ENCODE measurements at regions not wholly inside any gene's neighbourhood (a gene's known extent, or its start where the extent isn't known, plus 50 kb on each side); places are given as distances from the start of the nearest gene placed in this dataset.

DNA sequence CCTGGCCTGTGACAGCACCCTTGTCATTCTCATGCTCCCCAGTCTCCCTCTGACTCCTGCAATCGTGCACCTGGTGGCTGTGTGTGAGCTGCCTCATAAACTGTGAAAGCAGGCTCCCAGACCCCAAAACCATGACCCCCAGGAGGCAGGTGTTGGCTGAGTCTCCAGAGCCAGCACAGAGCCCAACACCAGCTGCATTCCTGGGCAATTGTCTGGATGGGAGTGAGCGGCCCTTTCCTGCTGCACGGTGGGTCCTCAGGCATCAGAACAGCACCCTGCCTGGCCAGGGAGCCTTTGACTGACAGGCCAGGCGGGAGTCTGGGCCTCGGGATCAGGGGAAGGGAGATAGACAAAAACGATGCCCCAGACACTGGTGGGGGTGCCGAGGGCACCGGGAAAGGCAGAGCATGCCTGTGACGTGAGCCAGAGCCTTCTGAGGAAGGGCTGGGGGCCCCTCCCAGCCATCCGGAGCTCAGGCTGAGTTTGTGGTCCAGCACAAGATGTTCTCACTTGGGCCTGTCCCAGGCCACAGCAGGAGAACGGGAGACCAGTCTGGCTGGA is 135.1 kb upstream of the GPC1 start:
- Histone ChIP-seq H3K36me3 (replicated peaks in 1 of 2; ENCODE audit: control insufficient read depth in 1 of 2, insufficient read depth in 2 of 2, low read length in 2 of 2) (no peaks in the 10 kb centered on the region), H3K4me3 (replicated peaks in 1 of 3; ENCODE audit: low read depth in 2 of 3, low read length in 3 of 3) (no peak overlapping the region), H2AFZ (ENCODE audit: insufficient read depth, low read depth, low read length, poor library complexity, severe bottlenecking) (no peak overlapping the region), H4K20me1 (ENCODE audit: insufficient read depth, low read length) (no peaks in the 10 kb centered on the region), H3K27ac (ENCODE audit: low read depth in 1 of 2, low read length in 2 of 2) (no peak overlapping the region), H3K9ac (ENCODE audit: insufficient read depth, low read length, poor library complexity, severe bottlenecking) (no peak overlapping the region), H3K9me3 (replicated peaks in 1 of 2; ENCODE audit: control insufficient read depth in 1 of 2, insufficient read depth in 1 of 2, low read length in 2 of 2) (no peaks in the 10 kb centered on the region), H3K79me2 (ENCODE audit: insufficient read depth, low read length) (no peaks in the 10 kb centered on the region), H3K4me1 (ENCODE audit: control insufficient read depth in 1 of 2, insufficient read depth in 2 of 2, low read length in 2 of 2) (no peaks in the 10 kb centered on the region), H3K27me3 (ENCODE audit: control insufficient read depth in 2 of 2, insufficient read depth in 2 of 2, low read length in 2 of 2) (no peaks in the 10 kb centered on the region), H3K4me2 (replicated peaks; ENCODE audit: extremely low read depth, low read length, poor library complexity, severe bottlenecking) (no peak overlapping the region)
- 64% methylated on average over 11 of the region's 11 CpGs for WGBS (ENCODE audit: insufficient coverage)
- no peaks in the 10 kb centered on the region for H3K9me3 Mint-ChIP-seq
- DNase-seq, result no peak
- H3K4me1 Mint-ChIP-seq, result no peaks in the 10 kb centered on the region
- H3K36me3 Mint-ChIP-seq, result no peaks in the 10 kb centered on the region
- no peak overlapping the region for H3K4me3 Mint-ChIP-seq
- TF ChIP-seq, protein P1, sequence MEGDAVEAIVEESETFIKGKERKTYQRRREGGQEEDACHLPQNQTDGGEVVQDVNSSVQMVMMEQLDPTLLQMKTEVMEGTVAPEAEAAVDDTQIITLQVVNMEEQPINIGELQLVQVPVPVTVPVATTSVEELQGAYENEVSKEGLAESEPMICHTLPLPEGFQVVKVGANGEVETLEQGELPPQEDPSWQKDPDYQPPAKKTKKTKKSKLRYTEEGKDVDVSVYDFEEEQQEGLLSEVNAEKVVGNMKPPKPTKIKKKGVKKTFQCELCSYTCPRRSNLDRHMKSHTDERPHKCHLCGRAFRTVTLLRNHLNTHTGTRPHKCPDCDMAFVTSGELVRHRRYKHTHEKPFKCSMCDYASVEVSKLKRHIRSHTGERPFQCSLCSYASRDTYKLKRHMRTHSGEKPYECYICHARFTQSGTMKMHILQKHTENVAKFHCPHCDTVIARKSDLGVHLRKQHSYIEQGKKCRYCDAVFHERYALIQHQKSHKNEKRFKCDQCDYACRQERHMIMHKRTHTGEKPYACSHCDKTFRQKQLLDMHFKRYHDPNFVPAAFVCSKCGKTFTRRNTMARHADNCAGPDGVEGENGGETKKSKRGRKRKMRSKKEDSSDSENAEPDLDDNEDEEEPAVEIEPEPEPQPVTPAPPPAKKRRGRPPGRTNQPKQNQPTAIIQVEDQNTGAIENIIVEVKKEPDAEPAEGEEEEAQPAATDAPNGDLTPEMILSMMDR (IDR thresholded peaks at IDR 0.05), result no peak
- no peak overlapping the region for H3K27ac Mint-ChIP-seq
- H3K27me3 Mint-ChIP-seq (ENCODE audit: low read depth in 3 of 3), result peaks cover 9 to 14% (median 13%) of the 10 kb centered on the region in 3 donors
- intact Hi-C loops (cut with micrococcal nuclease), result no loop called here

DNA sequence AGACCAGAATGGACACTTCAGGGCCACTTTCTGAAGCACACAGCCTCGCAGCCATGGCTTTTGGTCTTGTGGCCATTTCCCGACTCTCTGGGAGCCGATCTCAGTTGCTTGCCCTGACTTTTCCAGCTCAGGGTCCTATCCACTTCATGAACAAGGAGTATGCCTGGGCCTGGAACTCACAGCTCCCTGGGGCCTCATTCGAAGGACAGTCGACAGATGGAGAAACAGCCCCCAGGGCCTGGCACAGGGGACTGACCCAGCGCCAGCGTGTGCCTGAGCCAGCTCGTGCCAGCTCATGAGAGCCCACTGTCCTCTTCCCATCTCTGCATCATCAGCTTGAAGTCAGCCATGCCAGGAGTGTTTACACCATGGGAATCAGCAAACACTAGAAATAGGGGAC is 134.6 kb upstream of the GPC1 start:
- intact Hi-C loops (cut with micrococcal nuclease), result no loop called here
- Histone ChIP-seq H3K9me3 (replicated peaks in 1 of 2; ENCODE audit: control insufficient read depth in 1 of 2, insufficient read depth in 1 of 2, low read length in 2 of 2) (no peaks in the 10 kb centered on the region), H3K9ac (ENCODE audit: insufficient read depth, low read length, poor library complexity, severe bottlenecking) (no peak overlapping the region), H4K20me1 (ENCODE audit: insufficient read depth, low read length) (no peaks in the 10 kb centered on the region), H3K36me3 (replicated peaks in 1 of 2; ENCODE audit: control insufficient read depth in 1 of 2, insufficient read depth in 2 of 2, low read length in 2 of 2) (no peaks in the 10 kb centered on the region), H3K27me3 (ENCODE audit: control insufficient read depth in 2 of 2, insufficient read depth in 2 of 2, low read length in 2 of 2) (no peaks in the 10 kb centered on the region), H3K4me2 (replicated peaks; ENCODE audit: extremely low read depth, low read length, poor library complexity, severe bottlenecking) (no peak overlapping the region), H3K27ac (ENCODE audit: low read depth in 1 of 2, low read length in 2 of 2) (no peak overlapping the region), H3K4me1 (ENCODE audit: control insufficient read depth in 1 of 2, insufficient read depth in 2 of 2, low read length in 2 of 2) (no peaks in the 10 kb centered on the region), H3K79me2 (ENCODE audit: insufficient read depth, low read length) (no peaks in the 10 kb centered on the region), H3K4me3 (replicated peaks in 1 of 3; ENCODE audit: low read depth in 2 of 3, low read length in 3 of 3) (no peak overlapping the region), H2AFZ (ENCODE audit: insufficient read depth, low read depth, low read length, poor library complexity, severe bottlenecking) (no peak overlapping the region)
- WGBS (ENCODE audit: insufficient coverage), result 96% methylated on average over 8 of the region's 8 CpGs
- no peak for DNase-seq
- TF ChIP-seq, protein P1 (IDR thresholded peaks at IDR 0.05), result no peak
- Mint-ChIP-seq H3K9me3 (no peaks in the 10 kb centered on the region), H3K4me1 (no peaks in the 10 kb centered on the region), H3K27me3 (ENCODE audit: low read depth in 3 of 3) (peaks cover 9 to 14% (median 14%) of the 10 kb centered on the region in 3 donors), H3K27ac (no peak overlapping the region), H3K36me3 (no peaks in the 10 kb centered on the region), H3K4me3 (no peak overlapping the region)

Data from CD14-positive monocyte (primary cell).